Upper lobe of right lung (tissue), 1 donor: ENCODE measurements at regions not wholly inside any gene's neighbourhood (a gene's known extent, or its start where the extent isn't known, plus 50 kb on each side); places are given as distances from the start of the nearest gene placed in this dataset.

Source experiments
- ATAC-seq: fragments of 200-7000 bp; cut with Tn5 transposase; one replicate; pipeline ENCODE4 v1.9.1; 2020; ENCODE audit warnings: mild to moderate bottlenecking, moderate library complexity
- DNase-seq: peaks from one replicate; pipeline ENCODE4 v3.0.0-alpha.2; 2020
- H3K27ac ChIP-seq: fragments of 200-600 bp; one replicate; pipeline ENCODE4 v1.8.0; 2022
- H3K27me3 ChIP-seq: fragments of 200-600 bp; one replicate; pipeline ENCODE4 v1.8.0; 2022; ENCODE audit warnings: mild to moderate bottlenecking
- H3K36me3 ChIP-seq: fragments of 200-600 bp; one replicate; pipeline ENCODE4 v1.8.0; 2022
- H3K4me1 ChIP-seq: fragments of 200-600 bp; one replicate; pipeline ENCODE4 v1.8.0; 2022
- H3K4me3 ChIP-seq: fragments of 200-600 bp; one replicate; pipeline ENCODE4 v1.8.0; 2022; ENCODE audit warnings: mild to moderate bottlenecking
- H3K9me3 ChIP-seq: fragments of 200-600 bp; one replicate; pipeline ENCODE4 v1.8.0; 2022
- intact Hi-C: fragments of 100-400 bp; cut with DNase I; formaldehyde crosslinking; loops from one replicate; pipeline ENCODE4 v1.11.0; 2022
- TF ChIP-seq, protein P1 (sequence below): fragments of 200-600 bp; IDR thresholded peaks from one replicate; pipeline ENCODE4 v1.8.0; 2022; ENCODE audit warnings: antibody characterized with exemption
- donor health status: DM: no; HTN: yes; CAD: no; lungs with severe emphysema.

DNA sequence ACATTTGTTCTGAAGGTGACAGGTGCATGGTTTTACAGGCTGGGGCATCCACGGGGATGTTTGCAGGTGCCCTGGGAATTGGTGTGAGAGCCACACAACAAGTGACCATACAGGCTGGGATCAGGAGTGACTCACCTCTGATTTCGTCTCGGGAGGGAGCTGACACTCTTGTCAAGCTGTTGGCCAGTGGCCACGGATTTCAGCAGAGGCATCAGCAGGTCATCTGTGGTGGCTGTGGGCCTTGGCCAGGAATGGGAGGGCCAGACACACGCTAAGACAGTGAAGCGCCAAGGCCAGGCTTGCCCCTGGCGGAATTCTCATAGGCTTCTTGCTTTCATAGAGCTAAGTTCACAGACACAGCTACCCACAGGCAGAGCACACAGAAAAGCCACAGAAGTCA is 108.6 kb downstream of the HSPH1 start:
- intact Hi-C loops: no loop called here
- Histone ChIP-seq H3K9me3 (no peaks in the 10 kb centered on the region), H3K4me3 (no peak overlapping the region), H3K27ac (no peak overlapping the region), H3K36me3 (no peaks in the 10 kb centered on the region), H3K27me3 (no peaks in the 10 kb centered on the region), H3K4me1 (no peaks in the 10 kb centered on the region)
- TF ChIP-seq, protein P1, sequence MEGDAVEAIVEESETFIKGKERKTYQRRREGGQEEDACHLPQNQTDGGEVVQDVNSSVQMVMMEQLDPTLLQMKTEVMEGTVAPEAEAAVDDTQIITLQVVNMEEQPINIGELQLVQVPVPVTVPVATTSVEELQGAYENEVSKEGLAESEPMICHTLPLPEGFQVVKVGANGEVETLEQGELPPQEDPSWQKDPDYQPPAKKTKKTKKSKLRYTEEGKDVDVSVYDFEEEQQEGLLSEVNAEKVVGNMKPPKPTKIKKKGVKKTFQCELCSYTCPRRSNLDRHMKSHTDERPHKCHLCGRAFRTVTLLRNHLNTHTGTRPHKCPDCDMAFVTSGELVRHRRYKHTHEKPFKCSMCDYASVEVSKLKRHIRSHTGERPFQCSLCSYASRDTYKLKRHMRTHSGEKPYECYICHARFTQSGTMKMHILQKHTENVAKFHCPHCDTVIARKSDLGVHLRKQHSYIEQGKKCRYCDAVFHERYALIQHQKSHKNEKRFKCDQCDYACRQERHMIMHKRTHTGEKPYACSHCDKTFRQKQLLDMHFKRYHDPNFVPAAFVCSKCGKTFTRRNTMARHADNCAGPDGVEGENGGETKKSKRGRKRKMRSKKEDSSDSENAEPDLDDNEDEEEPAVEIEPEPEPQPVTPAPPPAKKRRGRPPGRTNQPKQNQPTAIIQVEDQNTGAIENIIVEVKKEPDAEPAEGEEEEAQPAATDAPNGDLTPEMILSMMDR: no peak
- ATAC-seq (no peak), DNase-seq (no peak)

DNA sequence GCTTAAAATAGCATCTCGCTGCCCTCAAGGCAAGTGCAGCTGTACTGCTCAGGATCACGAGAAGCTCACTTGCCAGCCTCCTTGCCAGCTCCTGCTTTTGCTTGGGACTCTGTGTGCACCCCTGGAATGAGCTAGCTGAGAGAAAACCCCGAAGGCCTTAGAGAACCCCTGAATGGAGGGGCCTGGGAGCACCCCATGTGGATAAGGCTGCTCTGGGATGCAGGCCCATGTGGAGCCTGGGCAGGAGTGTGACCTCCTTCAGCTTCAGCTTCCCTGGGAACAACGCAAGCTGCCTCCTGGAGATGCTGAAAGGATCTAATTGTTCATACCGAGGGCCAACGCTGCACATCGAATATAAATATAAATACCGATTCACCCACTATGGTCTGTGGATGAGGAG is 109.2 kb downstream of the HSPH1 start:
- Histone ChIP-seq H3K4me3 (no peak overlapping the region), H3K4me1 (no peaks in the 10 kb centered on the region), H3K27ac (no peak overlapping the region), H3K9me3 (no peaks in the 10 kb centered on the region), H3K27me3 (no peaks in the 10 kb centered on the region), H3K36me3 (no peaks in the 10 kb centered on the region)
- intact Hi-C loops: no loop called here
- ATAC-seq (no peak), DNase-seq (no peak)
- TF ChIP-seq, protein P1: no peak

DNA sequence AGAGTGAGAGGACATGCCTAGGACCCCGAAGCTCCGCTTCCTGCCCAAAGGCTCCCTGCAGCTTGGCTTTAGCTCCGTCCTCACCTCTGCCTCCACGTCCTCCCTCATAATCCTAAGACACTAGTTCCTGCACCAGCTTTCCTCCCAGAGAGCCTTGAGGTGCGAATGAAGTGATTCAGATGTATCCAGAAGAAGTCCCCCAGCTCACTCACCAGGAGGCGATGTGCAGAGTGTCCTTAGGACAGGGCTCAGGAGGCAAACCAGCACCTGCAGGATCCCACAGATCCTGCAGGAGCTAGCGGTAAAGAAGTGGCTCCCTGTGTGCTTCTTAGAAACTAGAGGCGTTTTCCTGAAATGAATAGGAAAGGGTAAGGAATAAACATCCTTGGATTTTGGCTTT is 109.7 kb downstream of the HSPH1 start:
- peaks cover 1% of the 10 kb centered on the region for H3K4me1 ChIP-seq
- no peak overlapping the region for H3K4me3 ChIP-seq
- no peak for DNase-seq
- no peaks in the 10 kb centered on the region for H3K36me3 ChIP-seq
- no peaks in the 10 kb centered on the region for H3K9me3 ChIP-seq
- no peak for ATAC-seq
- H3K27me3 ChIP-seq: no peaks in the 10 kb centered on the region
- TF ChIP-seq, protein P1: no peak
- no peak overlapping the region for H3K27ac ChIP-seq
- intact Hi-C loops: no loop called here

DNA sequence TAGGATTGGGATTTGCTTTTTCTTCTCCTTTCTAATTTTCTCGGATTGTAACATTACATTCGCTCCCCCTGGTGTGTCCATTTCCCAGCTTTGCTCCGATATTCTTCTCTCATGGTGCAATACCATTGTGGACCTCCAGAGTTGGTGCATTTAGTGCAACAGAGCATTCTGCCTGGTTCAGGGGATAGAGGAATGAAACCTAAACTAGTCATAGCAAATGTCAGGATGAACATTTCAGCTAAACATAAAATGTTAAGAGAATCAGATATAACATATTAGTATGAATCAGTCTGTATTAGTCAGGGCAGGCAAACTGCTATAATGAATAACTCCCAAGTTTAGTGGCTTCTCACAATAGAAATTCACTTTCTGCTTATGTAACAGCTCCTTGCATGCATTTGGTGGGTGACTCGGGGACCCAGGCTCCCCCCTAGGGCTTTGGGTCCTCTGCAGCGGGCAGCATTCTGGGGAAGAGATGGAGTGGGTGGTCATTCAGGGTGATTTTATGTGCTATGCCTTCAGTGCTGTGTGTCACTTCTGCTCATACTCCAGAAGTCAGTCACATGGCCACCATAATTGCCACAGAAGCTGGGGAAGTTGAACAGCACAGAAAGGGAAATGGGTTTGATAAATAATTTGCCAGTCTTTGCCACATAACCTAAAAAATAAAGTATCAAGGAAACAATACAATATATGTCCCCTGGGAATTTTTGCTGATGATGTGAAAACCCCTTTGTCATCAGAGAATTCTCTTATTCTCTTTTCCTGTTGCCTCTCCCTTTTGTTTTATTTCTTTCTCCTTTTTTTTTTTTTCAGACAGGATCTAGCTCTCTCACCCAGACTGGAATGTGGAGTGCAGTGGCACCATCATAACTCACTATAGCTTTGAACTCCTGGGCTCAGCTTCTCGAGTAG is 111.0 kb downstream of the HSPH1 start:
- TF ChIP-seq, protein P1: no peak
- H3K36me3 ChIP-seq: no peaks in the 10 kb centered on the region
- H3K9me3 ChIP-seq: no peaks in the 10 kb centered on the region
- intact Hi-C loops: no loop called here
- peaks cover 12% of the 10 kb centered on the region for H3K4me1 ChIP-seq
- no peak overlapping the region for H3K27ac ChIP-seq
- ATAC-seq (peak; percentile 58), DNase-seq (no peak)
- H3K4me3 ChIP-seq: no peak overlapping the region
- no peaks in the 10 kb centered on the region for H3K27me3 ChIP-seq

DNA sequence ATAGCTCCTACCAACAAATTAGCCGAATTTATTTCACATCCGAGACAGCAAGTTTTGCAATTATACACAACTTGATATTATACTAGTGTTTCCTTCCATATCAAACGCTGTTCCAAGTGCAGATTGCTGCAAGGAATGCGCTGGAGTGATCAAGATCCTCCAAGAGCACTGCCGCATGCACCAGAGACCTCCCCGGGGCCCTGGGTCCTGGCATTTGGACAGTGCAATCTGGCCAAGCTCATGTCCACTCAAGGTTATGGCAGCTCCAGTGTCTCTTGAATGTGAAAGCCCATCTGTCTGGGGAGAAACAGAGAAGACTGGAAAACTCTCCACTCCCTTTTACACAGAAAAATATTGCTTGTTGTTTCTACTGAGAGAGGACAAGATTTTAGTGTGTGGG is 111.9 kb downstream of the HSPH1 start:
- H3K27ac ChIP-seq: no peak overlapping the region
- TF ChIP-seq, protein P1: no peak
- intact Hi-C loops: no loop called here

More for the DNA sequence above, 111.9 kb downstream of the HSPH1 start:
- Histone ChIP-seq H3K4me1 (peaks cover 19% of the 10 kb centered on the region), H3K27me3 (no peaks in the 10 kb centered on the region), H3K36me3 (no peaks in the 10 kb centered on the region), H3K9me3 (no peaks in the 10 kb centered on the region), H3K4me3 (no peak overlapping the region)
- no peak for DNase-seq
- ATAC-seq: no peak
